ENCODE measurements at regions not wholly inside any gene's neighbourhood (a gene's known extent, or its start where the extent isn't known, plus 50 kb on each side); places are given as distances from the start of the nearest gene placed in this dataset.
A peak's percentile ranks its signal among the peaks of the same experiment; 100 is the strongest.

DNA sequence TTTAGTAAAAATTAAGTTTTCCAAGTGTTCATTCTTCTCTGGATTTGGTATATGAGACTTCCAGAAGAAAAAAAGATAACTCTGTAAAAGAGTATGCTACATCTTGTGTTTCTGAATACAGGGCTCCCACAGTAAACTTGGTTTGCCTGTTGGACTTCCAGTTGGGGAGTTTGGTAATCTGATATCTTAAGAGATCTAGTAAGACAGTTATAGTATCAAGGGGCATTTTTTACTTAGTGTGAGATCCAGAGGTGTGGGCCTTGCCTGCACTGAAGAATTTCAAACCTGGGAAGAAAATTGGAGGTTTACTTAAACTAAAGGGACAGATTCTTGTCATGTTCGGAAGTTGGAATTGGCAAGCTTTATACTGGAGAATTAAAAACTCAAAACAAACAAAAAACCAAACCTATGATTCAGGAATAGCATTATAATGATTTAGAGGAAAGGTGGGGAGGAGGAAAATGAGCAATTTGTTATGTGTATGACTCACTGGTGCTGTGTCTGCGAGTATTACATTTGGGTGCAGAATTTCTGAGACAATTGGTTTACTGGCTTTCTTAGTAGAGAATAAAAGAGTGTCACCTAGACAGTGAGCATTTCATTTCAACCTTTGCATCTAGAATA, 58.9 kb upstream of the ULK4 start:
- H3K27me3 ChIP-seq (ENCODE audit: low read depth), result no peaks in the 10 kb centered on the region
- H3K9me3 ChIP-seq, result no peaks in the 10 kb centered on the region
- in situ Hi-C loops (cut with MboI; ENCODE audit: low sequenced_read_pairs), result no loop called here
- no peak overlapping the region for H3K4me3 ChIP-seq
- peaks cover 29% of the 10 kb centered on the region for H3K4me1 ChIP-seq
- H3K36me3 ChIP-seq (replicated peaks), result no peaks in the 10 kb centered on the region
- DNase-seq (ENCODE audit: low spot score in 2 of 2), result no peak

DNA sequence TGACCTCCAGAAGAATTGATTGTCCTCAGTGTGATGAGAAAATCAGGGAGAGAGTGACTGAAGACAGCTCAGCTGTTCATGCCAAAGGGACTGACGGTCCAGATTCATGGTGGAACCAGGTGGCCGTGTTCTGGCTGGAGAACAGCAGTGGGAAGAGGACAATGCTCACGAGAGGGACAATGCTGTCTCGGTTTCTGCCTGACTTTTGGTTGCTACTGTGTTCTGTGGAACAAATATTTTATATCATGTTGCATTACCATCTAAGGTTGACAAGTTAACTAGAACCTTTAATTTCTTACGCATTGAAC, 58.0 kb upstream of the ULK4 start:
- H3K4me1 ChIP-seq, result peaks cover 26% of the 10 kb centered on the region
- DNase-seq (ENCODE audit: low spot score in 2 of 2), result no peak
- H3K27me3 ChIP-seq (ENCODE audit: low read depth), result no peaks in the 10 kb centered on the region
- in situ Hi-C loops (cut with MboI; ENCODE audit: low sequenced_read_pairs), result no loop called here
- H3K4me3 ChIP-seq, result no peak overlapping the region
- H3K9me3 ChIP-seq, result no peaks in the 10 kb centered on the region
- H3K36me3 ChIP-seq (replicated peaks), result no peaks in the 10 kb centered on the region

DNA sequence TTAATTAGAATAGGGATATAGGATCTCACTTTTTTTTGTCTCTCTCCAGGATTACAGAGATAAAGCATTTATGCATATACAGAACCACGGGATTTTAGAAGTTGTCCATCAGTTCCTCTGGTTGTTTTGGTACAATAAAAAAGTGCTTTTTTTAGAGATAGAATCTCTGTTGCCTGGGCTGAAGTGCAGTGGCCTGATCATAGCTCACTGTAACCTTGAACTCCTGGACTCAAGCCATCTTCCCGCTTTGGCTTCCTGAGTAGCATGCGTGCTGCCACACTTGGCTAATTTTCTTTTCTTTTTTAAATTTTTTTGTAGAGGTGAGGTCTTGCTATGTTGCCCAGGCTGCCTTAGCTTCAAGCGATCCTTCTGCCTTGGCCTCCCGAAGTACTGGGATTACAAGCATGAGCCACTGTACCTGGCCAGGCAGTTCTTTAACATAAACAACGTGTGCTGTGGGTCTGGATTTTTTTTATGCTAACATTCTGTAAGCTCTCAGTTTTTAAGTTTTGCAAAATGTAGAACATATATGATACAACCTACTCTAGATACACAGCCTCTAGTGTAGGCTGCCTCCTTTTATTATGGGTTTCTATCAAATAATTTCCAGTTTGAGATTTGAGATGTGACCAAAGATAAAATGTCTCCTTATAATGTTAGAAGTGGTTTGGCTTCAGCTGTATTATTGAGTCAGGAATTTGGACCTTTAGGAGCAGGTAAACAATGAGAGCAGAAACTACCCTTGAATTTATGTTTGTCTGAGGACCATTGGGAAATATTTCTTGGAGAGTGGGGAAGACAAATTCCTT, 57.4 kb upstream of the ULK4 start:
- Histone ChIP-seq H3K27me3 (ENCODE audit: low read depth) (no peaks in the 10 kb centered on the region), H3K4me3 (no peak overlapping the region), H3K4me1 (peaks cover 20% of the 10 kb centered on the region), H3K36me3 (replicated peaks) (no peaks in the 10 kb centered on the region), H3K9me3 (no peaks in the 10 kb centered on the region)
- in situ Hi-C loops (cut with MboI; ENCODE audit: low sequenced_read_pairs), result no loop called here
- no peak for DNase-seq (ENCODE audit: low spot score in 2 of 2)

GRCh38 chr3:42014921-42015533, 53.1 kb upstream of the ULK4 start:
- Histone ChIP-seq H3K27me3 (ENCODE audit: low read depth) (no peaks in the 10 kb centered on the region), H3K4me1 (peaks cover 9% of the 10 kb centered on the region), H3K4me3 (peak overlapping the region; percentile 66), H3K9me3 (no peaks in the 10 kb centered on the region), H3K36me3 (replicated peaks) (no peaks in the 10 kb centered on the region)
- peak in 1 of 2 experiments; percentile 49 for DNase-seq (ENCODE audit: low spot score in 2 of 2)
- in situ Hi-C loops (cut with MboI; ENCODE audit: low sequenced_read_pairs), result no loop called here

DNA sequence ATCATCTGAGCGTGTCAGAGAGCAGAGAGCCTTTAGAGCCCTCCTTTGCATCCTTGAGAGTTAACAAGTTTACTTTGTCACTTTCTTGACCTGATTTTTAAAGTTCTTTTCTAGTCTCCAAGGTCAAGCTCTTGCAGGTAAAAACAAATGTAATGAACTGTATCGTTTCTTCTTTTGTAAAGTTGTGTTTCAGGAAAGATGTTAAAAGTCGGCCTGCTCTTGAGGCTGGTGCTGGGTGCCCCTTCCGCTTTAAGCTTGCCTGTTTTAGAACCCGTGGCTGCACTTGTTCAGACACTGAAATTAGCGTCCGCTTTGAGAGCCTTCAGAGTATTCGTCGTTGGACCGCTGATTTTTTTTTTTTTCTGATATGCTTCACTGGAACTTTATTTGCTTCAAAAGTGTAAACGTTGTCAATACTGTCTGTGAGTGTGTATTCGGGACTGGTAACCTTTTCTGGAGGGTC, 52.6 kb upstream of the ULK4 start:
- H3K27me3 ChIP-seq (ENCODE audit: low read depth), result no peaks in the 10 kb centered on the region
- H3K36me3 ChIP-seq (replicated peaks), result no peaks in the 10 kb centered on the region
- H3K4me3 ChIP-seq, result peak overlapping the region; percentile 66
- peak in 1 of 2 experiments; percentile 28 for DNase-seq (ENCODE audit: low spot score in 2 of 2)
- no peaks in the 10 kb centered on the region for H3K9me3 ChIP-seq
- H3K4me1 ChIP-seq, result peaks cover 9% of the 10 kb centered on the region
- in situ Hi-C loops (cut with MboI; ENCODE audit: low sequenced_read_pairs), result no loop called here

- H3K36me3 ChIP-seq (replicated peaks), result no peaks in the 10 kb centered on the region
- no peaks in the 10 kb centered on the region for H3K9me3 ChIP-seq
- H3K4me3 ChIP-seq, result peak overlapping the region; percentile 66
- in situ Hi-C loops (cut with MboI; ENCODE audit: low sequenced_read_pairs), result no loop called here
- H3K27me3 ChIP-seq (ENCODE audit: low read depth), result no peaks in the 10 kb centered on the region
- peak in 1 of 2 experiments; percentile 50 for DNase-seq (ENCODE audit: low spot score in 2 of 2)
- peaks cover 9% of the 10 kb centered on the region for H3K4me1 ChIP-seq
Observed at GRCh38 chr3:42013691-42014457, 52.0 kb upstream of the ULK4 start.

GRCh38 chr3:42012935-42013690, 51.2 kb upstream of the ULK4 start:
- in situ Hi-C loops (cut with MboI; ENCODE audit: low sequenced_read_pairs), result no loop called here
- Histone ChIP-seq H3K27me3 (ENCODE audit: low read depth) (no peaks in the 10 kb centered on the region), H3K36me3 (replicated peaks) (no peaks in the 10 kb centered on the region), H3K4me3 (peak overlapping the region; percentile 34), H3K4me1 (peaks cover 9% of the 10 kb centered on the region), H3K9me3 (no peaks in the 10 kb centered on the region)
- DNase-seq (ENCODE audit: low spot score in 2 of 2), result peak; percentile 44 to 76

DNA sequence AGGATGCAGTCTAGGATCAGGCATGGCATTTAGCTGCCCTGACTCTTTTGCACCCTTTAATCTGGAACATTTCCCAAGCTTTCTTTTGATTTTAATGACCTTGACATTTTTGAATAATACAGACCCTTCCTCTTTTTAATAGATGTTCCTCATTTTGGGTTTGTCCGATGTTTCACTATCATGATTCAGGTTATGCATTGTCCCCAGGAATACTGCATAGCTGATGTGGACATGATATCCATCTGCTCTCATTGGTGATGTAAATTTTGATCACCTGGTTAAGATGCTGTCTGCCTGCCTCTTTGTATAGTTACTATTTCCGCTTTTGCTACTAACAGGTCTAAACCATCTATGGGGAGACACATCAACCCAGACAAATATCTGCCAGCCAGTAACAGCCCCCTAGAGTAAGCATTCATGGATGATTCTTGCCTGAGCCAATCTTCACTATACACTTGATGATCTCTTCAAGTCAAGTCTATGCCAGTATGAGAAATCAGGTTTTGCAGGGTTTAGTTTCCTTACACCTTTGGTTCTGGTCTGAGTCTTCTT, 50.6 kb upstream of the ULK4 start:
- in situ Hi-C loops (cut with MboI; ENCODE audit: low sequenced_read_pairs), result no loop called here
- Histone ChIP-seq H3K4me1 (peaks cover 9% of the 10 kb centered on the region), H3K4me3 (no peak overlapping the region; the same call in 1 of the 2 replicates), H3K36me3 (replicated peaks) (no peaks in the 10 kb centered on the region), H3K9me3 (no peaks in the 10 kb centered on the region), H3K27me3 (ENCODE audit: low read depth) (no peaks in the 10 kb centered on the region)
- DNase-seq (ENCODE audit: low spot score in 2 of 2), result no peak

Data from HAP-1 (cell line).